Stomach (tissue), 8 donors: ENCODE measurements at regions not wholly inside any gene's neighbourhood (a gene's known extent, or its start where the extent isn't known, plus 50 kb on each side); places are given as distances from the start of the nearest gene placed in this dataset.

Experiments used
- DNase-seq, 2 donors: peaks; one replicate each; pipeline versions ENCODE4 v3.0.0 to v3.0.0-alpha.2; 2013 to 2019
- H3K27ac ChIP-seq, 5 donors: fragments of 200-600 bp in 4 of 5; sonication (generic) in 4 of 5; one replicate each; pipeline ENCODE4 v1.5.1; 2013 to 2019; ENCODE audit warnings: mild to moderate bottlenecking in 1 of 5, moderate library complexity in 1 of 5
- H3K27me3 ChIP-seq, 3 donors: fragments of 200-600 bp; sonication (generic); one replicate each; pipeline ENCODE4 v1.5.1; 2017 to 2019; ENCODE audit warnings: mixed run types in 1 of 3
- H3K36me3 ChIP-seq, 4 donors: fragments of 200-600 bp; sonication (generic); 1 replicate in 3 of 4; 2 replicates in 1 of 4; pipeline ENCODE4 v1.5.1; 2016 to 2019
- H3K4me1 ChIP-seq, 4 donors: fragments of 200-600 bp; sonication (generic); one replicate each; pipeline ENCODE4 v1.5.1; 2016 to 2019
- H3K4me3 ChIP-seq, 4 donors: fragments of 200-600 bp; sonication (generic) in 3 of 4; one replicate each; pipeline ENCODE4 v1.5.1; 2016 to 2019; ENCODE audit warnings: mild to moderate bottlenecking in 1 of 4
- H3K9me3 ChIP-seq, 4 donors: fragments of 200-600 bp; sonication (generic); one replicate each; pipeline ENCODE4 v1.5.1; 2016 to 2019
- CTCF ChIP-seq, 7 experiments: fragments of 450-650 bp in 4 of 7; fragments of 200-600 bp in 3 of 7; sonication (generic) in 3 of 7; IDR thresholded peaks; one replicate each; pipeline ENCODE4 v1.5.1; 2016 to 2019; ENCODE audit warnings: antibody characterized with exemption in 7 of 7, control low read depth in 2 of 7, mild to moderate bottlenecking in 1 of 7
- EP300 ChIP-seq: sonication (generic); formaldehyde crosslinking; IDR thresholded peaks from one replicate; pipeline ENCODE4 v1.6.1; 2017; ENCODE audit warnings: antibody characterized with exemption
- POLR2A ChIP-seq, 4 donors: fragments of 450-650 bp; IDR thresholded peaks; one replicate each; pipeline ENCODE4 v1.6.1; 2016; ENCODE audit warnings: antibody characterized with exemption in 4 of 4, control low read depth in 2 of 4, mild to moderate bottlenecking in 1 of 4, moderate library complexity in 1 of 4
- POLR2AphosphoS5 ChIP-seq, 3 donors: sonication (generic); formaldehyde crosslinking; IDR thresholded peaks; one replicate each; pipeline ENCODE4 v1.6.1; 2016; ENCODE audit warnings: antibody characterized with exemption in 3 of 3
- WGBS, 5 donors: extraction: QIAGEN DNeasy Blood & Tissue Kit in 3 of 5; methylation state at CpG; one replicate each; pipeline versions ENCODE4 v1.1.5 to v1.1.7; 2013 to 2018; 5-methylcytosine and 5-hydroxymethylcytosine counted together
- intact Hi-C: fragments of 100-400 bp; cut with DNase I; formaldehyde crosslinking; loops from one replicate; pipeline ENCODE4 v1.15.1; 2023; ENCODE audit warnings: low total_unique reads
- donor health status: healthy with polysubstance abuse.
- donor health status: Bipolar disorder and iron deficiency.
- donor health status: healthy.

- peaks cover 0 to 8% (median 7%) of the 10 kb centered on the region in 3 donors for H3K27me3 ChIP-seq
- 43 to 65% (median 53%) methylated on average over 1 of the region's 1 CpG for WGBS, 5 donors
- intact Hi-C loops: no loop called here
- H3K9me3 ChIP-seq: no peaks in the 10 kb centered on the region
- H3K4me3 ChIP-seq: no peak overlapping the region
- TF ChIP-seq EP300: no peak
- no peaks in the 10 kb centered on the region for H3K36me3 ChIP-seq
- DNase-seq: no peak
- H3K4me1 ChIP-seq: no peaks in the 10 kb centered on the region
- H3K27ac ChIP-seq: no peak overlapping the region
Observed at GRCh38 chr22:22037740-22038139, 55.2 kb upstream of the TOP3B start.

- Histone ChIP-seq H3K27ac (no peak overlapping the region), H3K4me3 (no peak overlapping the region), H3K4me1 (no peaks in the 10 kb centered on the region), H3K9me3 (no peaks in the 10 kb centered on the region), H3K27me3 (peaks cover 0 to 11% (median 7%) of the 10 kb centered on the region in 3 donors), H3K36me3 (no peaks in the 10 kb centered on the region)
- TF ChIP-seq EP300 (no peak), POLR2AphosphoS5 (IDR thresholded peaks at IDR 0.05) (no peak), CTCF (IDR thresholded peaks at IDR 0.05) (no peak), POLR2A (IDR thresholded peaks at IDR 0.05) (no peak)
- intact Hi-C loops: no loop called here
- no peak for DNase-seq
Observed at GRCh38 chr22:22037229-22037628, 54.6 kb upstream of the TOP3B start.

GRCh38 chr22:22036588-22036987 lies 54.0 kb upstream of the TOP3B start:
- intact Hi-C loops: no loop called here
- Histone ChIP-seq H3K27ac (no peak overlapping the region), H3K36me3 (no peaks in the 10 kb centered on the region), H3K4me1 (no peaks in the 10 kb centered on the region), H3K4me3 (no peak overlapping the region), H3K9me3 (no peaks in the 10 kb centered on the region), H3K27me3 (peaks cover 0 to 13% (median 7%) of the 10 kb centered on the region in 3 donors)
- 85 to 96% (median 92%) methylated on average over 3 of the region's 3 CpGs for WGBS, 5 donors
- TF ChIP-seq CTCF (IDR thresholded peaks at IDR 0.05): no peak
- no peak for TF ChIP-seq POLR2A (IDR thresholded peaks at IDR 0.05)
- TF ChIP-seq POLR2AphosphoS5 (IDR thresholded peaks at IDR 0.05): no peak
- no peak for TF ChIP-seq EP300
- no peak for DNase-seq

GRCh38 chr22:22035771-22036314 lies 53.3 kb upstream of the TOP3B start:
- Histone ChIP-seq H3K4me1 (no peaks in the 10 kb centered on the region), H3K36me3 (no peaks in the 10 kb centered on the region), H3K9me3 (no peaks in the 10 kb centered on the region), H3K27me3 (peaks cover 0 to 13% (median 7%) of the 10 kb centered on the region in 3 donors), H3K4me3 (no peak overlapping the region), H3K27ac (no peak overlapping the region)
- no peak for TF ChIP-seq POLR2AphosphoS5 (IDR thresholded peaks at IDR 0.05)
- TF ChIP-seq EP300: no peak
- TF ChIP-seq POLR2A (IDR thresholded peaks at IDR 0.05): no peak
- TF ChIP-seq CTCF (IDR thresholded peaks at IDR 0.05): no peak
- DNase-seq: no peak
- intact Hi-C loops: no loop called here
- WGBS, 5 donors: 76 to 82% (median 81%) methylated on average over 4 of the region's 4 CpGs

- H3K27ac ChIP-seq: no peak overlapping the region
- TF ChIP-seq EP300: no peak
- H3K27me3 ChIP-seq: peaks cover 0 to 13% (median 6%) of the 10 kb centered on the region in 3 donors
- no peaks in the 10 kb centered on the region for H3K9me3 ChIP-seq
- H3K4me3 ChIP-seq: no peak overlapping the region
- intact Hi-C loops: no loop called here
- DNase-seq: no peak
- no peaks in the 10 kb centered on the region for H3K4me1 ChIP-seq
- no peaks in the 10 kb centered on the region for H3K36me3 ChIP-seq
Observed at GRCh38 chr22:22035203-22035602, 52.6 kb upstream of the TOP3B start.
